NCI-H345 treated with DMSO at 0.1 percent for 48 hours (cell line): ENCODE measurements at regions not wholly inside any gene's neighbourhood (a gene's known extent, or its start where the extent isn't known, plus 50 kb on each side); places are given as distances from the start of the nearest gene placed in this dataset.
A peak's percentile ranks its signal among the peaks of the same experiment; 100 is the strongest.
"Not testable (repeated sequence)": the region's sequence is repeated elsewhere in the genome, so short reads cannot be mapped to it uniquely, and the experiment has no call there.

Experiments
- DNase-seq: peaks from one replicate; lab custom pipeline; 2025; ENCODE audit not compliant: unreplicated experiment; lab: John Stamatoyannopoulos, UW

DNA sequence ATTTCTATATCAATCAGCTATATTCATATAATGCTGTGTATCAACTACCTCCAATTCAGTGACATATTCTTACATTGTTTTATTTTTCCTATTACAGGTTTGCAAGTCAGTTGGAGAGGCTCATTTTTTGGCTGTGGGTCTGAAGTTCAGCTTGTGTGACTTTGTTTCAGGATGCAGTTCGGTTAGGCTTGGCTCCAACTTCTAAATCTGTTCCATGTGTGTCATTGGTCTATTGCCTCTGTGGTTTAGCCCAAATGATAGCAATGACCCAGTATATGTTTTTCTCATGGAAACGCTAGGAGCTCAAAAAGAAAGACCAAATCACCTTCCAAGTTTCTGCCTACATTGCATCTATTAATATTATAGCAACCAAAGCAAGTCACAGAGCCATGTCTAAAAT is 848.6 kb upstream of the LRFN5 start:
- no peak for DNase-seq

DNA sequence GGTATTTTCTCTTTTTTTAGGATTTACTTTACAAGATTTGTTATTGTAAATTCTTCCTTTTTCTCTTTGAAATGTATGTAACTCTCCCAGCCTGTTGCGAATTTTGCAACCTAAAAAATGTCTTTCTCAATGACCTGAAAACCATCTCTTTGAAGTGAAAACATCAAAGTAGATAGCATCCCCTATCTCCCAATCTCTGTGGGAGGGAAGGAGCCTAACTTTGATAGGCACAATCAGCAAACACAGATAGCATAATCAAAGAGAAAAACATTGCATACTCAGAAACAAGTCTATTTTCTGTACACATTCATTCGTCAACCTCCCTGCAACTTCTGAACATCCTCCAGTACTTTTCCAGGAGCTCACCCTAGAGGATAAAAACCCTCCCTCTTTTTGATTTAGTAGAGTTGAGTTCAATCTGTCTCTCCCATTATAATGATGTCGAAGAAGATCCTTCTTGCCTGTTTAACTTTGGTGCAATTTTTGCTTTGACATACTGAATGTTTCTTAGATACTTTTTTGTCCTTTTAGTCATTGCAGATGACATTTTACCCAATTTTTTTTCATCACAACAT is 849.2 kb upstream of the LRFN5 start:
- DNase-seq = no peak

GRCh38 chr14:40733206-40733605 is 873.5 kb upstream of the LRFN5 start:
- DNase-seq = no peak

DNA sequence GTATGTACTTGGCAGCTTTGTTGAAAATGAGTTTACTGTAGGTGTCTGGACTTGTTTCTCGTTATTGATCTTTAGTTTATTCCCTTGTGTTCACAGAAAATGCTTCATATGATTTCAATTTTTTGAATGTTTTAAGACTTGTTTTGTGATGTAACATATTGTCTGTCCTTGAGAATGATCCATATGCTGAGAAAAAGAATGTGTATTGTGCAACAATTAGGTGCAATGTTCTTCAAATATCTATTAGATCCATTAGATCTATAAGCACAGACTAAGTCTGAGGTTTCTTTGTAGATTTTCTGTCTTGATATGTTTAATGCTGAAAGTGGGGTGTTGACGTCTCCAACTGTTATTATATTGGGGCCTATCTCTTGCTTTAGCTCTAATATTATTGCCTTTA is 879.6 kb upstream of the LRFN5 start:
- no peak for DNase-seq

- no peak for DNase-seq
Measured at GRCh38 chr14:40713387-40713786, 893.3 kb upstream of the LRFN5 start.

- DNase-seq = no peak
Measured at GRCh38 chr14:40697231-40697630, 909.4 kb upstream of the LRFN5 start.

DNA sequence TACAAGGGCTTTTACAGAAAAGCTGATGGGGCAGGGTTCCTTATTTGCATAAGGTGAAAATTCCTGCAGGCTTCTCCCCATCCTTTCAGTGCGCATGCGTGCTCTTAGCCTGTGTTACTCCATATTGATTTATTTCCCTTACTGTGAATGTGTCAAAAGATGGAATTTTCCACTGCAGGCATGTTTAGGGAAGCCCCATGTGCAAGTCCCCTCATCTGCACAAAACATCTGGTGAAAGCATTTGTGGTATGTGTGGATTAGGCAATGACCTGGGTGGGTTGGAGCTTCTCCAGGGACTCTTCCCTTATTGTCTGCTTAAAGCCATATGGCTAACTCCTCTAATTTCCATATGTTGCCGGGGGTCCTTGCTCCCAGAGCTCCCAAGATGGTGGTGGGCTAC is 912.7 kb upstream of the LRFN5 start:
- no peak for DNase-seq

- DNase-seq = no peak
Measured at GRCh38 chr14:40691066-40691465, 915.6 kb upstream of the LRFN5 start.

- no peak for DNase-seq
Measured at GRCh38 chr14:40685764-40686163, 920.9 kb upstream of the LRFN5 start.

- DNase-seq = no peak
Measured at GRCh38 chr14:40684328-40684727, 922.3 kb upstream of the LRFN5 start.

- DNase-seq = no peak
Measured at GRCh38 chr14:40682131-40682913, 924.4 kb upstream of the LRFN5 start.

- DNase-seq = no peak
Measured at GRCh38 chr14:40679256-40679655, 927.4 kb upstream of the LRFN5 start.

DNA sequence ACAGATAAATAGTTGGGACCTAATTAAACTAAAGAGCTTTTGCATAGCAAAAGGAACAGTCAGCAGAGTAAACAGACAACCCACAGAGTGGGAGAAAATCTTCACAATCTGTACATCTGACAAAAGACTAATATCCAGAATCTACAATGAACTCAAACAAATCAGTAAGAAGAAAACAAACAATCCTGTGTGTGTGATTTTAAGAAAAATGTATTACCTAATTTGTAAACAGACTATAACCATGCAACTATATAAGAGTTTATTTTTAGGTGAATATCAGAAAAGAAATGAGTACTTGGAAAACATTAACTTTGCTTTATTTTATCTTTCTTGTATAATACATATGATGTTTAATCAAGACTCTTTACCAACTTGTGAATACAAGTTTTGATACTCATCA is 929.5 kb upstream of the LRFN5 start:
- not testable (repeated sequence) for DNase-seq

GRCh38 chr14:40674502-40674901 is 932.2 kb upstream of the LRFN5 start:
- DNase-seq = no peak

GRCh38 chr14:40656311-40656710 is 950.4 kb upstream of the LRFN5 start:
- no peak for DNase-seq

- no peak for DNase-seq
Measured at GRCh38 chr14:40652089-40652691, 954.5 kb upstream of the LRFN5 start.

DNA sequence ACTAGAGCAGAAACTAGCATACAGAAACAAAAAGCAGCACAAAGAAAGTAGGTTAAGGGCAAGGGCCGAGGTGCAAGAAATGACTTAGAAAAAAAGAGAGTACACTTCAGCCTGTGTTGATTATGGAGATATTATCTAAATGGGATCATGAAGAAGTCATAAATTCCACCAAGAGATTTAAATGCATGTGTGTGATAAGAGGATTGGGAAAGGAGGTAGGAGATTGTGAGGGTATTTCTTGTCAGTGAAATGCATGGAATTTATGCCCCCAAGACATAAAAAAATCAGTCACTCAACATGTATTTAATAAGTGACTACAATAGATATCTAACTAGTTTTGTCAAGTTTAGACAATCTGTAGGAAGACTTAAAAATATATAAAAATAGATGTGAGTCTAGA is 976.2 kb upstream of the LRFN5 start:
- DNase-seq = no peak

DNA sequence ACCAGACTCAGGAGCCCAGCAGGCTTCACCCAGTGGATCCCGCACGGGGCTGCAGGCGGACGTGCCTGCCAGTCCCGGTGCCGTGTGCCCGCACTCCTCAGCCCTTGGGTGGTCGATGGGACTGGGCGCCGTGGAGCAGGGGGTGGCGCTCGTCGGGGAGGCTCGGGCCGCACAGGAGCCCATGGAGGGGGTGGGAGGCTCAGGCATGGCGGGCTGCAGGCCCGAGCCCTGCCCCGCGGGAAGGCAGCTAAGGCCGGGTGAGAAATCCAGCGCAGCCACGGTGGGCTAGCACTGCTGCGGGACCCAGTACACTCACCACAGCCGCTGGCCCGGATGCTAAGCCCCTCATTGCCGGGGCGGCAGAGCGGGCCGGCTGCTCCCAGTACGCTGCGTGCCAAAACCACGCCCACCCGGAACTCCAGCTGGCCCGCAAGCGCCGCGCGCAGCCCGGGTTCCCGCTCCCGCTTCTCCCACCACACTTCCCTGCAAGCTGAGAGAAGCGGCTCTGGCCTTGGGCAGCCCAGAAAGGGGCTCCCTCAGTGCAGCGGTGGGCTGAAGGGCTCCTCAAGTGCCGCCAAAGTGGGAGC is 977.0 kb upstream of the LRFN5 start:
- not testable (repeated sequence) for DNase-seq

- no peak for DNase-seq
Measured at GRCh38 chr14:40629144-40629543, 977.5 kb upstream of the LRFN5 start.

GRCh38 chr14:40623643-40624042 is 983.0 kb upstream of the LRFN5 start:
- peak; percentile 55 for DNase-seq

- DNase-seq = no peak
Measured at GRCh38 chr14:40618225-40618898, 988.3 kb upstream of the LRFN5 start.

GRCh38 chr14:40616579-40616978 is 990.1 kb upstream of the LRFN5 start:
- no peak for DNase-seq
